DOHH2 (cell line): ENCODE measurements at regions not wholly inside any gene's neighbourhood (a gene's known extent, or its start where the extent isn't known, plus 50 kb on each side); places are given as distances from the start of the nearest gene placed in this dataset.

Experiments
- H3F3A ChIP-seq: fragments of 200-600 bp; sonication (generic), shearing (Covaris generic); 2 replicates; pipeline ENCODE4 v1.6.0; 2016; ENCODE audit warnings: antibody characterized with exemption, mild to moderate bottlenecking; ENCODE audit not compliant: control insufficient read depth, insufficient read depth
- H3K27ac ChIP-seq: fragments of 200-600 bp; sonication (generic); 2 replicates; pipeline ENCODE4 v1.5.1; 2014; ENCODE audit warnings: low read depth, mild to moderate bottlenecking, low read length, moderate library complexity
- H3K27me3 ChIP-seq: fragments of 200-600 bp; sonication (generic); 2 replicates; pipeline ENCODE4 v1.6.1; 2014; ENCODE audit warnings: mild to moderate bottlenecking, low read length, mixed read lengths; ENCODE audit not compliant: control insufficient read depth
- H3K36me3 ChIP-seq: fragments of 200-600 bp; sonication (generic); 2 replicates; pipeline ENCODE4 v1.6.1; 2014; ENCODE audit warnings: mild to moderate bottlenecking, low read length, moderate library complexity, mixed read lengths; ENCODE audit not compliant: control insufficient read depth
- H3K4me1 ChIP-seq: fragments of 200-600 bp; sonication (generic); 2 replicates; pipeline ENCODE4 v1.6.1; 2014; ENCODE audit warnings: mild to moderate bottlenecking, low read length, mixed read lengths; ENCODE audit not compliant: control insufficient read depth
- H3K4me2 ChIP-seq: fragments of 200-600 bp; sonication (generic); 2 replicates; pipeline ENCODE4 v1.6.0; 2014; ENCODE audit warnings: mild to moderate bottlenecking, low read length, moderate library complexity
- H3K4me3 ChIP-seq: fragments of 200-600 bp; sonication (generic); 2 replicates; pipeline ENCODE4 v1.5.1; 2014; ENCODE audit warnings: mild to moderate bottlenecking, low read length, mixed read lengths
- H3K79me2 ChIP-seq: fragments of 200-600 bp; sonication (generic); 2 replicates; pipeline ENCODE4 v1.6.1; 2014; ENCODE audit warnings: mild to moderate bottlenecking, low read length, mixed read lengths; ENCODE audit not compliant: control insufficient read depth
- H3K9me2 ChIP-seq: fragments of 200-600 bp; sonication (generic); replicated peaks from 2 replicates; pipeline ENCODE4 v1.6.1; 2014; ENCODE audit warnings: mild to moderate bottlenecking, low read length, mixed read lengths; ENCODE audit not compliant: control insufficient read depth
- H3K9me3 ChIP-seq: fragments of 200-600 bp; sonication (generic); 2 replicates; pipeline ENCODE4 v1.6.1; 2014; ENCODE audit warnings: antibody characterized with exemption, low read length, mixed read lengths; ENCODE audit not compliant: control insufficient read depth, insufficient read depth
- H4K20me1 ChIP-seq: fragments of 200-600 bp; sonication (generic); 2 replicates; pipeline ENCODE4 v1.6.0; 2014; ENCODE audit warnings: low read depth, mild to moderate bottlenecking, antibody characterized with exemption, low read length, moderate library complexity; ENCODE audit not compliant: control insufficient read depth, insufficient read depth
- EZH2phosphoT487 ChIP-seq: fragments of 200-600 bp; sonication (generic); IDR thresholded peaks from 2 replicates; pipeline ENCODE4 v1.6.1; 2017; ENCODE audit warnings: borderline replicate concordance, mild to moderate bottlenecking, antibody characterized with exemption, low read length, moderate library complexity, mixed read lengths
- TF ChIP-seq, protein P1 (sequence below): fragments of 200-600 bp; sonication (generic); IDR thresholded peaks from one replicate; pipeline ENCODE4 v1.5.1; 2014; ENCODE audit warnings: antibody characterized with exemption, mild to moderate bottlenecking, low read depth, low read length; ENCODE audit not compliant: poor library complexity, severe bottlenecking

DNA sequence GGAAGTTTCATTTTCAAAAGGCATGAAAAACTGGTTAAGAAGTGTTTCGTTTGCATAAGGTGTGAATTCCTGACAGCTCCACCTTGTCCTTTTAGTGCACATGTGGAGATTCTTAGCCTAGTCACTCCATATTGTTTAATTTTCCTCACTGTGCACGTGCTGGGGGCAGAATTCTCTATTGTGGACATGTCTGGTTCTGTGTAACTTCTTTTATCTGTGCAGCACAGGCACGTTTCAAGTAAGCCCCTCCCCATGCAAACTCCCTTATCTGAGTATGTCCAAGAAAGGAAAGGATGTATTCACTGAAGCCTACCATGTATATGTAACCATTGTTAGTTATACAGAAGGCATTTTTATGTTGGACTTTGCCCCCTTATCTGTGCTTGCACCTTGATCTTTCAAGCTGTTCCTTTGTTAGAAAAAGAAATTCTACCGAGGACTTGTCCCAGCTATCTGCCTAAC, 1346.3 kb downstream of the REEP3 start:
- no peaks in the 10 kb centered on the region for H3K79me2 ChIP-seq
- no peaks in the 10 kb centered on the region for H4K20me1 ChIP-seq
- no peaks in the 10 kb centered on the region for H3F3A ChIP-seq
- no peaks in the 10 kb centered on the region for H3K27me3 ChIP-seq
- no peaks in the 10 kb centered on the region for H3K4me1 ChIP-seq
- H3K9me3 ChIP-seq, result no peaks in the 10 kb centered on the region
- H3K27ac ChIP-seq, result no peak overlapping the region
- H3K36me3 ChIP-seq, result no peaks in the 10 kb centered on the region
- H3K4me2 ChIP-seq, result no peak overlapping the region
- TF ChIP-seq, protein P1, sequence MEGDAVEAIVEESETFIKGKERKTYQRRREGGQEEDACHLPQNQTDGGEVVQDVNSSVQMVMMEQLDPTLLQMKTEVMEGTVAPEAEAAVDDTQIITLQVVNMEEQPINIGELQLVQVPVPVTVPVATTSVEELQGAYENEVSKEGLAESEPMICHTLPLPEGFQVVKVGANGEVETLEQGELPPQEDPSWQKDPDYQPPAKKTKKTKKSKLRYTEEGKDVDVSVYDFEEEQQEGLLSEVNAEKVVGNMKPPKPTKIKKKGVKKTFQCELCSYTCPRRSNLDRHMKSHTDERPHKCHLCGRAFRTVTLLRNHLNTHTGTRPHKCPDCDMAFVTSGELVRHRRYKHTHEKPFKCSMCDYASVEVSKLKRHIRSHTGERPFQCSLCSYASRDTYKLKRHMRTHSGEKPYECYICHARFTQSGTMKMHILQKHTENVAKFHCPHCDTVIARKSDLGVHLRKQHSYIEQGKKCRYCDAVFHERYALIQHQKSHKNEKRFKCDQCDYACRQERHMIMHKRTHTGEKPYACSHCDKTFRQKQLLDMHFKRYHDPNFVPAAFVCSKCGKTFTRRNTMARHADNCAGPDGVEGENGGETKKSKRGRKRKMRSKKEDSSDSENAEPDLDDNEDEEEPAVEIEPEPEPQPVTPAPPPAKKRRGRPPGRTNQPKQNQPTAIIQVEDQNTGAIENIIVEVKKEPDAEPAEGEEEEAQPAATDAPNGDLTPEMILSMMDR, result no peak
- TF ChIP-seq EZH2phosphoT487, result no peak
- H3K4me3 ChIP-seq, result no peak overlapping the region
- H3K9me2 ChIP-seq, result no peaks in the 10 kb centered on the region

DNA sequence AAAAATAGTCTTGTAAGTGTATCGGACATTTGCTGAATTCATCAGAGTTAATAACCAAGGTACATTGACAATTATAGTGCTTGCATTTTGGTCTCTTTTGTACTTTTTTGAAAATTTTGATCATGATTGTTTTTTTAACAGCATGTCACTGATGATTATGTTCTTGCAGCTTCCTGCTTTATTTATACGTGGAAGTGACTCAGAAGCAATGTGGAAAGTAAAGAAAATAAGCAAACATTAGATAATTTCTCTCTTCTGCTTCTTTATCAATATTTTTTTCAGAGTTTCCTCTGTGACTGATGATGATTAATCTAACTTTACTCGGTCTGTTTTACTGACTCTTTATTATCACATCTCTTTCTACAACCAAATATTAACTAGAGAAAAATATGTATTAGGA, 1351.9 kb downstream of the REEP3 start:
- Histone ChIP-seq H3K27ac (no peak overlapping the region), H4K20me1 (no peaks in the 10 kb centered on the region), H3K9me3 (no peaks in the 10 kb centered on the region), H3K4me2 (no peak overlapping the region), H3K4me1 (no peaks in the 10 kb centered on the region), H3K4me3 (no peak overlapping the region), H3K79me2 (no peaks in the 10 kb centered on the region), H3K27me3 (no peaks in the 10 kb centered on the region), H3K9me2 (no peaks in the 10 kb centered on the region), H3K36me3 (no peaks in the 10 kb centered on the region), H3F3A (no peaks in the 10 kb centered on the region)
- TF ChIP-seq EZH2phosphoT487, result no peak
- TF ChIP-seq, protein P1, result no peak

DNA sequence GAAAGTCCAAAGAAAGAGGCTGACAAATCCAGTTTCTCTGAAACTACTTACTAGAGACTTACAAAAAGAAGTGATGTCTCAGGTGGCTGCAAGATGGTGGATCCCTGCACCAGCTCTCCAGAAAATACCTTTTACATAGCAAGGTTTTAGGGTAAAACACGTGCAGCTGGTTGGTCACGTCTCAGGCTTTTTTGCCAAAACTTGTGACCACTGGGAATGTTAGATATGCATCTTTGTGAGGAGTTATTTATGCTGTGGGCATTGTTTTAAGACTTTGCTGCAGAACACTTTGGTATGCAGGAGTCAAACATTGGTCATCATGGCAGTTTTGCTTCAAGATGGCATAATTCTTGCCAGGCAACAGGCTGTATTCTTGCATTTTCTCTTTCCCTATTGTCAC, 1352.8 kb downstream of the REEP3 start:
- Histone ChIP-seq H3K9me3 (no peaks in the 10 kb centered on the region), H3K4me2 (no peak overlapping the region), H3K27ac (no peak overlapping the region), H3K36me3 (no peaks in the 10 kb centered on the region), H3K4me1 (no peaks in the 10 kb centered on the region), H4K20me1 (no peaks in the 10 kb centered on the region), H3K27me3 (no peaks in the 10 kb centered on the region), H3K79me2 (no peaks in the 10 kb centered on the region), H3K9me2 (no peaks in the 10 kb centered on the region), H3F3A (no peaks in the 10 kb centered on the region), H3K4me3 (no peak overlapping the region)
- TF ChIP-seq, protein P1, result no peak
- no peak for TF ChIP-seq EZH2phosphoT487

DNA sequence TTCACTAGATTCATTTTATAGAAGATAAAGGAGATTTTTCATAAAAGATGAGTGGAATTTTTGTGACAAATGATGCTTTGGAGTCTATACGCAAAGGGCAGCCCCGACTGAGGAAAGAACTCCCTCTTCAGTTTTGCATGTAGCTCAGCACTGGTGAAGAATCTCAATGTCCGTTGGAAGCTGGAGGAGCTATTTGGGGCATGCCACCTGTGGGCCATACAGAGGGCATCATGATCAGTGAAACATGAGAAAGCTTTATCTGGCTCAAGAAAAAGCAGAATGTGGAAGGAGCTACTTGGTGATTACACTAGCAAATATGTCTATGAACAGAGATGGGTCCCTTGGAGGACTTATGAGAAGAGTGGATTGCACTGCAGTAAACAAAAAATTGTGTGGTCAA, 1359.3 kb downstream of the REEP3 start:
- H3K36me3 ChIP-seq, result no peaks in the 10 kb centered on the region
- no peaks in the 10 kb centered on the region for H3K27me3 ChIP-seq
- H3K9me2 ChIP-seq, result no peaks in the 10 kb centered on the region
- no peaks in the 10 kb centered on the region for H3K79me2 ChIP-seq
- H3F3A ChIP-seq, result no peaks in the 10 kb centered on the region
- H3K9me3 ChIP-seq, result no peaks in the 10 kb centered on the region
- no peaks in the 10 kb centered on the region for H3K4me1 ChIP-seq
- TF ChIP-seq, protein P1, result no peak
- no peaks in the 10 kb centered on the region for H4K20me1 ChIP-seq
- no peak overlapping the region for H3K27ac ChIP-seq
- no peak overlapping the region for H3K4me3 ChIP-seq
- H3K4me2 ChIP-seq, result no peak overlapping the region
